Spleen (tissue), 7 donors: ENCODE measurements at regions not wholly inside any gene's neighbourhood (a gene's known extent, or its start where the extent isn't known, plus 50 kb on each side); places are given as distances from the start of the nearest gene placed in this dataset.

ENCODE experiments used
- CTCF ChIP-seq, 11 experiments: fragments of 200-600 bp in 7 of 11; fragments of 450-650 bp in 4 of 11; sonication (generic) in 4 of 11; IDR thresholded peaks in 8 of 11; conservative IDR thresholded peaks in 3 of 11; 1 replicate in 7 of 11; 2 replicates in 4 of 11; pipeline versions ENCODE4 v1.4.0 to v1.8.0; 2016 to 2021; ENCODE audit warnings: antibody characterized with exemption in 11 of 11, inconsistent platforms in 4 of 11, mild to moderate bottlenecking in 1 of 11
- POLR2AphosphoS5 ChIP-seq, 3 donors: sonication (generic); formaldehyde crosslinking; IDR thresholded peaks; one replicate each; pipeline ENCODE4 v1.5.1; 2017; ENCODE audit warnings: antibody characterized with exemption in 3 of 3
- donor health status: DM: no; HTN: no; CAD: no; lungs with moderate emphysema.
- donor health status: DM: no; HTN: no; CAD: no.
- donor health status: DM: no; HTN: no; CAD: no.

GRCh38 chr6:156543431-156543830 is 233.7 kb upstream of the ARID1B start:
- TF ChIP-seq POLR2AphosphoS5 (IDR thresholded peaks at IDR 0.05) = no peak
- TF ChIP-seq CTCF (IDR thresholded peaks at IDR 0.05 in 8 of 11, conservative IDR thresholded peaks at IDR 0.05 in 3 of 11) = no peak
